MM.1S (cell line): ENCODE measurements at regions not wholly inside any gene's neighbourhood (a gene's known extent, or its start where the extent isn't known, plus 50 kb on each side); places are given as distances from the start of the nearest gene placed in this dataset.

Source experiments
- DNase-seq: peaks from one replicate; pipeline ENCODE4 v3.0.0-alpha.2; 2015
- H2AFZ ChIP-seq: fragments of 300-600 bp; sonication (generic); 2 replicates; pipeline ENCODE4 v1.6.0; 2016; ENCODE audit warnings: antibody characterized with exemption, low read length
- H3F3A ChIP-seq: fragments of 300-600 bp; sonication (generic); 2 replicates; pipeline ENCODE4 v1.6.1; 2016; ENCODE audit warnings: mild to moderate bottlenecking, antibody characterized with exemption, low read length, moderate library complexity, mixed read lengths; ENCODE audit not compliant: insufficient read depth
- H3K27ac ChIP-seq: fragments of 300-600 bp; sonication (generic); 2 replicates; pipeline ENCODE4 v1.5.1; 2016; ENCODE audit warnings: mild to moderate bottlenecking, low read length
- H3K27me3 ChIP-seq: fragments of 300-600 bp; sonication (generic); replicated peaks from 2 replicates; pipeline ENCODE4 v1.6.0; 2016; ENCODE audit warnings: low read length; ENCODE audit not compliant: insufficient read depth
- H3K36me3 ChIP-seq: fragments of 300-600 bp; sonication (generic); replicated peaks from 2 replicates; pipeline ENCODE4 v1.6.1; 2016; ENCODE audit warnings: mild to moderate bottlenecking, low read length, mixed read lengths; ENCODE audit not compliant: insufficient read depth
- H3K4me1 ChIP-seq: fragments of 300-600 bp; sonication (generic); 2 replicates; pipeline ENCODE4 v1.6.1; 2016; ENCODE audit warnings: low read length, mixed read lengths
- H3K4me2 ChIP-seq: fragments of 300-600 bp; sonication (generic); 2 replicates; pipeline ENCODE4 v1.6.0; 2016; ENCODE audit warnings: low read depth, low read length
- H3K4me3 ChIP-seq: fragments of 300-600 bp; sonication (generic); 2 replicates; pipeline ENCODE4 v1.5.1; 2016; ENCODE audit warnings: low read length, mixed read lengths
- H3K79me2 ChIP-seq: fragments of 300-600 bp; sonication (generic); 2 replicates; pipeline ENCODE4 v1.6.1; 2016; ENCODE audit warnings: mixed run types, low read length, mixed read lengths
- H3K9ac ChIP-seq: fragments of 300-600 bp; sonication (generic); 2 replicates; pipeline ENCODE4 v1.6.1; 2016; ENCODE audit warnings: low read length, mixed read lengths
- H3K9me2 ChIP-seq: fragments of 300-600 bp; sonication (generic); replicated peaks from 2 replicates; pipeline ENCODE4 v1.6.1; 2016; ENCODE audit warnings: mild to moderate bottlenecking, low read length, mixed read lengths; ENCODE audit not compliant: insufficient read depth
- H3K9me3 ChIP-seq: fragments of 300-600 bp; sonication (generic); replicated peaks from 2 replicates; pipeline ENCODE4 v1.6.1; 2016; ENCODE audit warnings: mild to moderate bottlenecking, low read length, mixed read lengths; ENCODE audit not compliant: insufficient read depth
- H4K20me1 ChIP-seq: fragments of 300-600 bp; sonication (generic); 2 replicates; pipeline ENCODE4 v1.6.1; 2016; ENCODE audit warnings: mild to moderate bottlenecking, low read length, moderate library complexity, mixed read lengths; ENCODE audit not compliant: insufficient read depth
- EZH2 ChIP-seq: fragments of 300-600 bp; sonication (generic); optimal IDR thresholded peaks from 2 replicates; pipeline ENCODE3; 2017; ENCODE audit warnings: low read depth, mild to moderate bottlenecking, antibody characterized with exemption, low read length, mixed read lengths
- EZH2phosphoT487 ChIP-seq: fragments of 300-600 bp; sonication (generic); IDR thresholded peaks from 2 replicates; pipeline ENCODE4 v1.6.1; 2018; ENCODE audit warnings: antibody characterized with exemption, low read length
- TF ChIP-seq, protein P1 (sequence below): fragments of 300-600 bp; sonication (generic); IDR thresholded peaks from 2 replicates; pipeline ENCODE4 v1.5.1; 2016; ENCODE audit warnings: antibody characterized with exemption, low read length, mixed read lengths

DNA sequence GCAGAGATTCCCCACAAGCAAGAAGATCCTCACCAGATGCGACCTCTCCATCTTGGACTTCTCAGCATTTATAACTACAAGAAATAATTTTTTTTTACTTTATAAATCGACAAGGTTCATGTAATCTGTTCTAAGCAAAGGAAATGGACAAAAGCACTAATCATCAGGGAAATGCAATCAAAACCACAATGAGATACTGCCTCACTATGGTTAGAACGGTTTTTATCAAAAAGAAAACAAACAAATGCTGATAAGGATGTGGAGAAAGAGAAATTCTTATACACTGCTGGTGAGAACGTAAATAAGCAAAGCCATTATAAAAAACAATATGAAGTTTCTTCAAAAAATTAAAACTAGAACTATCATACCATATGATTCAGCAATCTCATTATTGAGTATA lies 1382.6 kb downstream of the ARAP2 start:
- Histone ChIP-seq H3K4me3 (no peak overlapping the region), H3K4me1 (no peaks in the 10 kb centered on the region), H3K79me2 (no peaks in the 10 kb centered on the region), H4K20me1 (no peaks in the 10 kb centered on the region), H3K9ac (no peak overlapping the region), H3K4me2 (no peak overlapping the region), H3K9me2 (no peaks in the 10 kb centered on the region), H3K9me3 (no peaks in the 10 kb centered on the region), H3K27me3 (no peaks in the 10 kb centered on the region), H3K36me3 (no peaks in the 10 kb centered on the region), H3K27ac (no peak overlapping the region), H2AFZ (no peak overlapping the region), H3F3A (no peaks in the 10 kb centered on the region)
- no peak for DNase-seq
- no peak for TF ChIP-seq EZH2phosphoT487
- TF ChIP-seq EZH2 = no peak
- TF ChIP-seq, protein P1, sequence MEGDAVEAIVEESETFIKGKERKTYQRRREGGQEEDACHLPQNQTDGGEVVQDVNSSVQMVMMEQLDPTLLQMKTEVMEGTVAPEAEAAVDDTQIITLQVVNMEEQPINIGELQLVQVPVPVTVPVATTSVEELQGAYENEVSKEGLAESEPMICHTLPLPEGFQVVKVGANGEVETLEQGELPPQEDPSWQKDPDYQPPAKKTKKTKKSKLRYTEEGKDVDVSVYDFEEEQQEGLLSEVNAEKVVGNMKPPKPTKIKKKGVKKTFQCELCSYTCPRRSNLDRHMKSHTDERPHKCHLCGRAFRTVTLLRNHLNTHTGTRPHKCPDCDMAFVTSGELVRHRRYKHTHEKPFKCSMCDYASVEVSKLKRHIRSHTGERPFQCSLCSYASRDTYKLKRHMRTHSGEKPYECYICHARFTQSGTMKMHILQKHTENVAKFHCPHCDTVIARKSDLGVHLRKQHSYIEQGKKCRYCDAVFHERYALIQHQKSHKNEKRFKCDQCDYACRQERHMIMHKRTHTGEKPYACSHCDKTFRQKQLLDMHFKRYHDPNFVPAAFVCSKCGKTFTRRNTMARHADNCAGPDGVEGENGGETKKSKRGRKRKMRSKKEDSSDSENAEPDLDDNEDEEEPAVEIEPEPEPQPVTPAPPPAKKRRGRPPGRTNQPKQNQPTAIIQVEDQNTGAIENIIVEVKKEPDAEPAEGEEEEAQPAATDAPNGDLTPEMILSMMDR = no peak

DNA sequence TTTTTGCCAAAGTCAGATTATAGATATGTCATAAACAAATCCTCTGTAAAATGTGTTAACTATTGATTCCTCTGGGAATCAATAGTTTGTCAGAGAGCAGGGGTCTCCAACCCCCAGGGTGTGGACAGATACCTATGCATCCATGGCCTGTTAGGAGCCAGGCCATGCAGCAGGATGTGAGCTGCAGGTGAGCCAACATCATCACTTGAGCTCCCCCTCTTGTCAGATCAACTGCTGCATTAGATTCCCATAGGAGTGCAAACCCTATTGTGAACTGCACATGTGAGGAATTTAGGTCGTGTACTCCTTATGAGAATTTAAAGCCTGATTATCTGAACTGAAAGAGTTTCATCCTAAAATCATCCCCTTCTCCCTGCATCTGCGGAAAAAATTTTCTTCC lies 1365.4 kb downstream of the ARAP2 start:
- H2AFZ ChIP-seq = no peak overlapping the region
- H3K27me3 ChIP-seq = no peaks in the 10 kb centered on the region
- no peaks in the 10 kb centered on the region for H3K79me2 ChIP-seq
- no peaks in the 10 kb centered on the region for H3K36me3 ChIP-seq
- H3K4me1 ChIP-seq = no peaks in the 10 kb centered on the region
- H3K9ac ChIP-seq = no peak overlapping the region
- H3K9me3 ChIP-seq = no peaks in the 10 kb centered on the region
- H3K4me2 ChIP-seq = no peak overlapping the region
- H3K4me3 ChIP-seq = no peak overlapping the region
- no peak overlapping the region for H3K27ac ChIP-seq
- no peaks in the 10 kb centered on the region for H4K20me1 ChIP-seq
- DNase-seq = no peak
- TF ChIP-seq EZH2 = no peak
- TF ChIP-seq, protein P1 = no peak
- no peak for TF ChIP-seq EZH2phosphoT487
- H3K9me2 ChIP-seq = no peaks in the 10 kb centered on the region
- H3F3A ChIP-seq = no peaks in the 10 kb centered on the region

DNA sequence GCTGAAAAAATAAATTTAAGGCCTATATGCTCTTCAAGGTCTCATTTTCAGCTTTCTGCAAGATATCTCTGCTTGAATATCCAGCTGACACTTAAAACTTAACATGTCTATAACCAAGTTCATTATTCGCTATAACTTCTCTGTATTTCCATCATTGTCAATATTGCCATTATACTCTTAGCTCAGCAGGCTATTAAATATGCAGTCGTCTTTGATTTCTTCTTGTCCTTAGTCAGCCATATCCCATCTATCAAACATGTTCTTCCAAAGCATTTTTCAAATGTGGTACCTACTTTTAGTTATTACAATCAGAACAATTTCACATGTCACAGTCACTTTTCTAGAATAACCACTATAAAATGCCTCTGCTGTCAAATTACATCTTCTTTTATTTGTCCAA lies 1364.1 kb downstream of the ARAP2 start:
- no peaks in the 10 kb centered on the region for H3F3A ChIP-seq
- H4K20me1 ChIP-seq = no peaks in the 10 kb centered on the region
- H3K79me2 ChIP-seq = no peaks in the 10 kb centered on the region
- no peaks in the 10 kb centered on the region for H3K27me3 ChIP-seq
- no peak for DNase-seq
- H2AFZ ChIP-seq = no peak overlapping the region
- no peak overlapping the region for H3K27ac ChIP-seq
- H3K4me2 ChIP-seq = no peak overlapping the region
- no peak for TF ChIP-seq EZH2
- TF ChIP-seq, protein P1 = no peak
- no peak for TF ChIP-seq EZH2phosphoT487
- no peaks in the 10 kb centered on the region for H3K4me1 ChIP-seq
- no peaks in the 10 kb centered on the region for H3K36me3 ChIP-seq
- H3K9ac ChIP-seq = no peak overlapping the region
- H3K9me2 ChIP-seq = no peaks in the 10 kb centered on the region
- H3K9me3 ChIP-seq = no peaks in the 10 kb centered on the region
- no peak overlapping the region for H3K4me3 ChIP-seq
